ENCODE measurements at regions not wholly inside any gene's neighbourhood (a gene's known extent, or its start where the extent isn't known, plus 50 kb on each side); places are given as distances from the start of the nearest gene placed in this dataset.

- intact Hi-C loops (cut with micrococcal nuclease; ENCODE audit: unreplicated experiment), result no loop called here
- Histone ChIP-seq H3K4me3 (ENCODE audit: low read depth, low read length, poor library complexity, severe bottlenecking) (no peak overlapping the region), H3K4me1 (ENCODE audit: insufficient read depth, low read length, poor library complexity, severe bottlenecking) (no peaks in the 10 kb centered on the region), H3K27ac (ENCODE audit: low read depth, low read length, poor library complexity, severe bottlenecking) (no peak overlapping the region), H3K27me3 (replicated peaks; ENCODE audit: insufficient read depth, low read depth, low read length, poor library complexity) (peaks cover 11% of the 10 kb centered on the region), H3K9me3 (ENCODE audit: low read depth, low read length, poor library complexity, severe bottlenecking) (no peaks in the 10 kb centered on the region), H3K36me3 (ENCODE audit: insufficient read depth, low read length, poor library complexity, severe bottlenecking) (no peaks in the 10 kb centered on the region)
- no peak for DNase-seq (ENCODE audit: low spot score)
- TF ChIP-seq EZH2 (IDR thresholded peaks at IDR 0.05; ENCODE audit: borderline replicate concordance, low read depth, low read length, poor library complexity, severe bottlenecking) (no peak), CTCF (conservative IDR thresholded peaks at IDR 0.05; ENCODE audit: low read depth, low read length) (no peak)
- ChIA-PET POLR2A (ENCODE audit: low non-redundant PET) (no interaction called here), CTCF (no interaction called here)
- no TSS peak for BruUV-seq (replicated peaks)
Observed at GRCh38 chrX:25650216-25650820, 487.8 kb upstream of the MAGEB18 start.

- Histone ChIP-seq H3K9me3 (ENCODE audit: low read depth, low read length, poor library complexity, severe bottlenecking) (no peaks in the 10 kb centered on the region), H3K4me3 (ENCODE audit: low read depth, low read length, poor library complexity, severe bottlenecking) (no peak overlapping the region), H3K27ac (ENCODE audit: low read depth, low read length, poor library complexity, severe bottlenecking) (no peak overlapping the region), H3K36me3 (ENCODE audit: insufficient read depth, low read length, poor library complexity, severe bottlenecking) (no peaks in the 10 kb centered on the region), H3K4me1 (ENCODE audit: insufficient read depth, low read length, poor library complexity, severe bottlenecking) (no peaks in the 10 kb centered on the region), H3K27me3 (replicated peaks; ENCODE audit: insufficient read depth, low read depth, low read length, poor library complexity) (no peaks in the 10 kb centered on the region)
- TF ChIP-seq EZH2 (IDR thresholded peaks at IDR 0.05; ENCODE audit: borderline replicate concordance, low read depth, low read length, poor library complexity, severe bottlenecking) (no peak), CTCF (conservative IDR thresholded peaks at IDR 0.05; ENCODE audit: low read depth, low read length) (no peak)
- CTCF ChIA-PET, result no interaction called here
- POLR2A ChIA-PET (ENCODE audit: low non-redundant PET), result no interaction called here
- intact Hi-C loops (cut with micrococcal nuclease; ENCODE audit: unreplicated experiment), result no loop called here
- DNase-seq (ENCODE audit: low spot score), result no peak
- no TSS peak for BruUV-seq (replicated peaks)
Observed at GRCh38 chrX:25659317-25659716, 478.8 kb upstream of the MAGEB18 start.

GRCh38 chrX:25663701-25664100 is 474.4 kb upstream of the MAGEB18 start:
- no peak overlapping the region for H3K27ac ChIP-seq (ENCODE audit: low read depth, low read length, poor library complexity, severe bottlenecking)
- no peak overlapping the region for H3K4me3 ChIP-seq (ENCODE audit: low read depth, low read length, poor library complexity, severe bottlenecking)
- no peak for DNase-seq (ENCODE audit: low spot score)
- H3K36me3 ChIP-seq (ENCODE audit: insufficient read depth, low read length, poor library complexity, severe bottlenecking), result no peaks in the 10 kb centered on the region
- POLR2A ChIA-PET (ENCODE audit: low non-redundant PET), result no interaction called here
- CTCF ChIA-PET, result no interaction called here
- H3K4me1 ChIP-seq (ENCODE audit: insufficient read depth, low read length, poor library complexity, severe bottlenecking), result no peaks in the 10 kb centered on the region
- no TSS peak for BruUV-seq (replicated peaks)
- intact Hi-C loops (cut with micrococcal nuclease; ENCODE audit: unreplicated experiment), result no loop called here
- no peaks in the 10 kb centered on the region for H3K27me3 ChIP-seq (replicated peaks; ENCODE audit: insufficient read depth, low read depth, low read length, poor library complexity)
- TF ChIP-seq CTCF (conservative IDR thresholded peaks at IDR 0.05; ENCODE audit: low read depth, low read length) (no peak), EZH2 (IDR thresholded peaks at IDR 0.05; ENCODE audit: borderline replicate concordance, low read depth, low read length, poor library complexity, severe bottlenecking) (no peak)
- H3K9me3 ChIP-seq (ENCODE audit: low read depth, low read length, poor library complexity, severe bottlenecking), result no peaks in the 10 kb centered on the region
